Left lung (tissue), 4 donors: ENCODE measurements at regions not wholly inside any gene's neighbourhood (a gene's known extent, or its start where the extent isn't known, plus 50 kb on each side); places are given as distances from the start of the nearest gene placed in this dataset.
A peak's percentile ranks its signal among the peaks of the same experiment; 100 is the strongest.

ENCODE experiments used
- ATAC-seq: fragments of 200-7000 bp; cut with Tn5 transposase; one replicate; pipeline ENCODE4 v1.9.1; 2020; ENCODE audit warnings: moderate library complexity
- DNase-seq, 4 donors: peaks; one replicate each; pipeline ENCODE4 v3.0.0-alpha.2; 2013 to 2020
- H3K27ac ChIP-seq, 2 donors: fragments of 200-600 bp; sonication (generic) in 1 of 2; one replicate each; pipeline versions ENCODE4 v1.5.0 to v1.8.0; 2020 to 2021
- H3K27me3 ChIP-seq, 2 donors: fragments of 200-600 bp; sonication (generic) in 1 of 2; one replicate each; pipeline versions ENCODE4 v1.5.0 to v1.8.0; 2020 to 2021
- H3K36me3 ChIP-seq, 2 donors: fragments of 200-600 bp; sonication (generic) in 1 of 2; one replicate each; pipeline versions ENCODE4 v1.5.0 to v1.8.0; 2020 to 2021
- H3K4me1 ChIP-seq, 2 donors: fragments of 200-600 bp; one replicate each; pipeline ENCODE4 v1.8.0; 2021
- H3K4me3 ChIP-seq, 2 donors: fragments of 200-600 bp; sonication (generic) in 1 of 2; one replicate each; pipeline versions ENCODE4 v1.5.0 to v1.8.0; 2020 to 2021; ENCODE audit warnings: mild to moderate bottlenecking in 1 of 2
- H3K9me3 ChIP-seq, 2 donors: fragments of 200-600 bp; sonication (generic) in 1 of 2; one replicate each; pipeline versions ENCODE4 v1.5.0 to v1.8.0; 2020 to 2021
- intact Hi-C, 2 donors: fragments of 100-400 bp; cut with DNase I; formaldehyde crosslinking; loops; one replicate each; pipeline versions ENCODE4 v1.11.2 to v1.14.2; 2022
- TF ChIP-seq, protein P1 (sequence below), 2 donors: fragments of 200-600 bp; sonication (generic) in 1 of 2; IDR thresholded peaks; one replicate each; pipeline versions ENCODE4 v1.5.0 to v1.8.0; 2021; ENCODE audit warnings: antibody characterized with exemption in 2 of 2
- donor health status: DM: no; HTN: yes; CAD: no.
- donor health status: DM: no; HTN: no; CAD: no.

GRCh38 chr15:52994290-52994689 lies 204.2 kb upstream of the ONECUT1 start:
- TF ChIP-seq, protein P1, sequence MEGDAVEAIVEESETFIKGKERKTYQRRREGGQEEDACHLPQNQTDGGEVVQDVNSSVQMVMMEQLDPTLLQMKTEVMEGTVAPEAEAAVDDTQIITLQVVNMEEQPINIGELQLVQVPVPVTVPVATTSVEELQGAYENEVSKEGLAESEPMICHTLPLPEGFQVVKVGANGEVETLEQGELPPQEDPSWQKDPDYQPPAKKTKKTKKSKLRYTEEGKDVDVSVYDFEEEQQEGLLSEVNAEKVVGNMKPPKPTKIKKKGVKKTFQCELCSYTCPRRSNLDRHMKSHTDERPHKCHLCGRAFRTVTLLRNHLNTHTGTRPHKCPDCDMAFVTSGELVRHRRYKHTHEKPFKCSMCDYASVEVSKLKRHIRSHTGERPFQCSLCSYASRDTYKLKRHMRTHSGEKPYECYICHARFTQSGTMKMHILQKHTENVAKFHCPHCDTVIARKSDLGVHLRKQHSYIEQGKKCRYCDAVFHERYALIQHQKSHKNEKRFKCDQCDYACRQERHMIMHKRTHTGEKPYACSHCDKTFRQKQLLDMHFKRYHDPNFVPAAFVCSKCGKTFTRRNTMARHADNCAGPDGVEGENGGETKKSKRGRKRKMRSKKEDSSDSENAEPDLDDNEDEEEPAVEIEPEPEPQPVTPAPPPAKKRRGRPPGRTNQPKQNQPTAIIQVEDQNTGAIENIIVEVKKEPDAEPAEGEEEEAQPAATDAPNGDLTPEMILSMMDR (IDR thresholded peaks at IDR 0.05) = no peak
- no peak for DNase-seq

GRCh38 chr15:52984507-52984906 lies 194.4 kb upstream of the ONECUT1 start:
- H3K9me3 ChIP-seq = no peaks in the 10 kb centered on the region
- no peak overlapping the region for H3K4me3 ChIP-seq
- no peaks in the 10 kb centered on the region for H3K4me1 ChIP-seq
- TF ChIP-seq, protein P1 (IDR thresholded peaks at IDR 0.05) = no peak
- DNase-seq = peak in 1 of 4 donors; percentile 20
- ATAC-seq = no peak
- H3K36me3 ChIP-seq = no peaks in the 10 kb centered on the region
- no peaks in the 10 kb centered on the region for H3K27me3 ChIP-seq
- intact Hi-C loops = no loop called here
- no peak overlapping the region for H3K27ac ChIP-seq

More at GRCh38 chr15:52994290-52994689, 204.2 kb upstream of the ONECUT1 start:
- Histone ChIP-seq H3K27me3 (no peaks in the 10 kb centered on the region), H3K27ac (no peak overlapping the region), H3K9me3 (peaks cover 0 to 26% of the 10 kb centered on the region in 2 donors), H3K4me3 (no peak overlapping the region), H3K4me1 (no peaks in the 10 kb centered on the region), H3K36me3 (no peaks in the 10 kb centered on the region)
- intact Hi-C loops = no loop called here
- ATAC-seq = no peak

DNA sequence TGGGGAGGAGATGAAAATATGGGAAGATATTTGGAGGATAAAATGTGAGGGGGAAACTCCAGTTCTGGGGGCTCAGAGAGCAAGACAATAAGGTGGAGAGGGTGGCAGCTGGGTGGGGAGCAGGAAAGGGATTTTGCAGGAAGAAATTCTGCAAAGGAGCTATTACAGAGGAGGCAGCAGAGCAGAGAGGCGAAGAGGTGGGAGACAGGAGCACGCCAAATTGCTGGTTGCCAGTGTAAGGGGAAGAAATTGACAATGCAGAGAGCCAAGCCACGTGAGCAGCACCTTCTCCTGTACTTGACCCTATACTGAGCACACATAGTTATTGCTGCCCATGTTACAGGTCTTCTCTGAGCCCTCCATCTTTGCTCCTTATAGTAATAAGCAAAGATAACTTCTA lies 190.3 kb upstream of the ONECUT1 start:
- TF ChIP-seq, protein P1 (IDR thresholded peaks at IDR 0.05) = no peak
- no peak overlapping the region for H3K27ac ChIP-seq
- H3K9me3 ChIP-seq = no peaks in the 10 kb centered on the region
- H3K27me3 ChIP-seq = no peaks in the 10 kb centered on the region
- no peaks in the 10 kb centered on the region for H3K36me3 ChIP-seq
- ATAC-seq = no peak
- DNase-seq = no peak
- intact Hi-C loops = no loop called here
- H3K4me1 ChIP-seq = no peaks in the 10 kb centered on the region
- H3K4me3 ChIP-seq = no peak overlapping the region

- Histone ChIP-seq H3K9me3 (no peaks in the 10 kb centered on the region), H3K27ac (no peak overlapping the region), H3K4me1 (no peaks in the 10 kb centered on the region), H3K4me3 (no peak overlapping the region), H3K27me3 (no peaks in the 10 kb centered on the region), H3K36me3 (no peaks in the 10 kb centered on the region)
- DNase-seq (no peak), ATAC-seq (no peak)
- TF ChIP-seq, protein P1 (IDR thresholded peaks at IDR 0.05) = no peak
- intact Hi-C loops = no loop called here
Observed at GRCh38 chr15:52976516-52977075, 186.5 kb upstream of the ONECUT1 start.

- TF ChIP-seq, protein P1 (IDR thresholded peaks at IDR 0.05) = no peak
Observed at GRCh38 chr15:52975941-52976449, 185.9 kb upstream of the ONECUT1 start.

More at GRCh38 chr15:52975941-52976449, 185.9 kb upstream of the ONECUT1 start:
- no peak for ATAC-seq
- DNase-seq = peak in 1 of 4 donors; percentile 3
- Histone ChIP-seq H3K9me3 (no peaks in the 10 kb centered on the region), H3K27me3 (no peaks in the 10 kb centered on the region), H3K4me3 (no peak overlapping the region), H3K4me1 (no peaks in the 10 kb centered on the region), H3K27ac (no peak overlapping the region), H3K36me3 (no peaks in the 10 kb centered on the region)
- intact Hi-C loops = no loop called here
